GM19043 (cell line): ENCODE measurements at regions not wholly inside any gene's neighbourhood (a gene's known extent, or its start where the extent isn't known, plus 50 kb on each side); places are given as distances from the start of the nearest gene placed in this dataset.
"Not testable (repeated sequence)": the region's sequence is repeated elsewhere in the genome, so short reads cannot be mapped to it uniquely, and the experiment has no call there.

Experiments
- ATAC-seq: cut with Tn5 transposase; IDR thresholded peaks from one replicate; pipeline ENCODE4 v1.9.1; 2021; ENCODE audit warnings: low read depth; ENCODE audit not compliant: unreplicated experiment

GRCh38 chr10:42984761-42985325 lies 92.0 kb upstream of the RET start:
- no peak for ATAC-seq

- ATAC-seq, result no peak
These were observed 91.2 kb upstream of the RET start for GRCh38 chr10:42985436-42986316.

- ATAC-seq, result no peak
These were observed 90.2 kb upstream of the RET start for GRCh38 chr10:42986633-42987032.

GRCh38 chr10:42987121-42987541 lies 89.7 kb upstream of the RET start:
- ATAC-seq, result no peak

- no peak for ATAC-seq
These were observed 89.3 kb upstream of the RET start for GRCh38 chr10:42987575-42987974.

GRCh38 chr10:42988069-42988468 lies 88.8 kb upstream of the RET start:
- no peak for ATAC-seq

GRCh38 chr10:42988517-42989395 lies 88.1 kb upstream of the RET start:
- no peak for ATAC-seq

- no peak for ATAC-seq
These were observed 87.4 kb upstream of the RET start for GRCh38 chr10:42989481-42989921.

GRCh38 chr10:42990016-42990720 lies 86.7 kb upstream of the RET start:
- no peak for ATAC-seq

- no peak for ATAC-seq
These were observed 86.0 kb upstream of the RET start for GRCh38 chr10:42990721-42991441.

- no peak for ATAC-seq
These were observed 85.3 kb upstream of the RET start for GRCh38 chr10:42991442-42992098.

- no peak for ATAC-seq
These were observed 84.5 kb upstream of the RET start for GRCh38 chr10:42992156-42992956.

GRCh38 chr10:42992957-42993390 lies 83.9 kb upstream of the RET start:
- no peak for ATAC-seq

- ATAC-seq, result not testable (repeated sequence)
These were observed 82.0 kb upstream of the RET start for GRCh38 chr10:42994909-42995308.

- ATAC-seq, result no peak
These were observed 81.3 kb upstream of the RET start for GRCh38 chr10:42995537-42995936.

- no peak for ATAC-seq
These were observed 80.3 kb upstream of the RET start for GRCh38 chr10:42996588-42996987.

GRCh38 chr10:42997151-42997848 lies 79.6 kb upstream of the RET start:
- no peak for ATAC-seq

- ATAC-seq, result no peak
These were observed 79.1 kb upstream of the RET start for GRCh38 chr10:42997849-42998165.
